ENCODE measurements at regions not wholly inside any gene's neighbourhood (a gene's known extent, or its start where the extent isn't known, plus 50 kb on each side); places are given as distances from the start of the nearest gene placed in this dataset.

DNA sequence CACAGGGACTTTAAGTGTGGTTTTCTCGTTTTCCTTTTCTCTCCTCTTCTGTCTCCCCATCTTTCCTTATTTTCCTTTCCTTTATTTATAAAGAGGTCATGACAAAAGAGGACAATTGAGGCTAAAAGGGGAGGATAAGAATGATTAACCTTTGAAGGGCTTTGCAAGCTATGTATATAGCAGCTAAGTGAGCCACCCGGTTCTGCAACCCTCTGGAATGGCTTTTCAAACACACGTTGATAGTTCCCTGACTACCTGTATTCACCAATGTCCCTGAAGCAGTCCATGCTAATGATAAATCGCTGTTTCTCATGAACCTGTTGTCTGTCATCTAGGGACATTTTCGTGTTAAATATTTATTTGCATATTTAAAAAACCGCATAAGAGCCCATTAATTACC, 124.4 kb upstream of the RALGAPA2 start:
- no peak for DNase-seq (ENCODE audit: unreplicated experiment)
- H3K9me3 Mint-ChIP-seq (ENCODE audit: unreplicated experiment) = no peaks in the 10 kb centered on the region
- BruUV-seq (replicated peaks) = no TSS peak
- POLR2A ChIA-PET = interaction anchor here (0.7 to 1.9 kb wide), 3 partner anchors 290 to 779 kb away, joined by 3 to 6 read pairs (median 4); partner anchors contain the start of gene KIZ
- TF ChIP-seq, protein P1, sequence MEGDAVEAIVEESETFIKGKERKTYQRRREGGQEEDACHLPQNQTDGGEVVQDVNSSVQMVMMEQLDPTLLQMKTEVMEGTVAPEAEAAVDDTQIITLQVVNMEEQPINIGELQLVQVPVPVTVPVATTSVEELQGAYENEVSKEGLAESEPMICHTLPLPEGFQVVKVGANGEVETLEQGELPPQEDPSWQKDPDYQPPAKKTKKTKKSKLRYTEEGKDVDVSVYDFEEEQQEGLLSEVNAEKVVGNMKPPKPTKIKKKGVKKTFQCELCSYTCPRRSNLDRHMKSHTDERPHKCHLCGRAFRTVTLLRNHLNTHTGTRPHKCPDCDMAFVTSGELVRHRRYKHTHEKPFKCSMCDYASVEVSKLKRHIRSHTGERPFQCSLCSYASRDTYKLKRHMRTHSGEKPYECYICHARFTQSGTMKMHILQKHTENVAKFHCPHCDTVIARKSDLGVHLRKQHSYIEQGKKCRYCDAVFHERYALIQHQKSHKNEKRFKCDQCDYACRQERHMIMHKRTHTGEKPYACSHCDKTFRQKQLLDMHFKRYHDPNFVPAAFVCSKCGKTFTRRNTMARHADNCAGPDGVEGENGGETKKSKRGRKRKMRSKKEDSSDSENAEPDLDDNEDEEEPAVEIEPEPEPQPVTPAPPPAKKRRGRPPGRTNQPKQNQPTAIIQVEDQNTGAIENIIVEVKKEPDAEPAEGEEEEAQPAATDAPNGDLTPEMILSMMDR (IDR thresholded peaks at IDR 0.05; ENCODE audit: unreplicated experiment) = no peak
- no peaks in the 10 kb centered on the region for H3K36me3 Mint-ChIP-seq (ENCODE audit: insufficient read depth, unreplicated experiment)
- no peaks in the 10 kb centered on the region for H3K4me1 Mint-ChIP-seq (ENCODE audit: insufficient read depth, unreplicated experiment)
- no peak overlapping the region for H3K4me3 Mint-ChIP-seq (ENCODE audit: unreplicated experiment)
- CTCF ChIA-PET = interaction anchor here (0.6 to 9.1 kb wide), 67 partner anchors 9 to 1914 kb away, joined by 3 to 171 read pairs (median 5); partner anchors contain the start of gene KIZ
- intact Hi-C loops (cut with micrococcal nuclease) = loop anchor here (1.0 to 10.0 kb wide), 5 partner anchors 399 to 1478 kb away; no protein-coding TSS in a partner anchor
- H3K27ac Mint-ChIP-seq (ENCODE audit: low read depth, unreplicated experiment) = no peak overlapping the region
- H3K27me3 Mint-ChIP-seq (ENCODE audit: insufficient read depth, unreplicated experiment) = peaks cover 17% of the 10 kb centered on the region

DNA sequence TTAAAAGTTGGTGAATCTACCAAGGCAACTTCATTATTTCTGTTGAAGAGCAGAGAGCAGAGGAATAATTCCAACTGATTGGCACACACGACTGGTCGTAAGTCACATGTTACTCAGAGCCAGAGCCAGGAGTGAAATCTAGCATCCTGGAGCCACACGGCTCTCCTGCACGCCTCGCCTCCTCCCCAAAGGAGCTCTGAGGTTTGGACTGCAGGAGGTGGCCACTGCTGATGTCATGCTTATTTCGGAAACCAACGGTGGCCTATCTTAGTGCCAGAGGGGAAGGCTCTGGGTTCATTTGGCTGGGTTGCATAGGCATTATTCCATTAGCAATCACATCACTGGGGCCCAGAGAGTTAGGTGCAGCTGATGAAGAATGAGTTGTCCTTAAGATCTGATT, 123.5 kb upstream of the RALGAPA2 start:
- H3K4me3 Mint-ChIP-seq (ENCODE audit: unreplicated experiment) = no peak overlapping the region
- intact Hi-C loops (cut with micrococcal nuclease) = loop anchor here (2.0 to 10.0 kb wide), 2 partner anchors 779 to 1479 kb away; no protein-coding TSS in a partner anchor
- H3K4me1 Mint-ChIP-seq (ENCODE audit: insufficient read depth, unreplicated experiment) = no peaks in the 10 kb centered on the region
- H3K27ac Mint-ChIP-seq (ENCODE audit: low read depth, unreplicated experiment) = no peak overlapping the region
- H3K27me3 Mint-ChIP-seq (ENCODE audit: insufficient read depth, unreplicated experiment) = peaks cover 17% of the 10 kb centered on the region
- CTCF ChIA-PET = interaction anchor here (0.6 to 9.1 kb wide), 29 partner anchors 10 to 811 kb away, joined by 3 to 171 read pairs (median 6); no protein-coding TSS in a partner anchor
- POLR2A ChIA-PET = interaction anchor here (0.7 to 1.9 kb wide), 3 partner anchors 16 to 779 kb away, joined by 3 to 6 read pairs (median 3); partner anchors contain the start of gene KIZ
- no peak for DNase-seq (ENCODE audit: unreplicated experiment)
- no peaks in the 10 kb centered on the region for H3K9me3 Mint-ChIP-seq (ENCODE audit: unreplicated experiment)
- no TSS peak for BruUV-seq (replicated peaks)
- TF ChIP-seq, protein P1 (IDR thresholded peaks at IDR 0.05; ENCODE audit: unreplicated experiment) = no peak
- H3K36me3 Mint-ChIP-seq (ENCODE audit: insufficient read depth, unreplicated experiment) = no peaks in the 10 kb centered on the region

DNA sequence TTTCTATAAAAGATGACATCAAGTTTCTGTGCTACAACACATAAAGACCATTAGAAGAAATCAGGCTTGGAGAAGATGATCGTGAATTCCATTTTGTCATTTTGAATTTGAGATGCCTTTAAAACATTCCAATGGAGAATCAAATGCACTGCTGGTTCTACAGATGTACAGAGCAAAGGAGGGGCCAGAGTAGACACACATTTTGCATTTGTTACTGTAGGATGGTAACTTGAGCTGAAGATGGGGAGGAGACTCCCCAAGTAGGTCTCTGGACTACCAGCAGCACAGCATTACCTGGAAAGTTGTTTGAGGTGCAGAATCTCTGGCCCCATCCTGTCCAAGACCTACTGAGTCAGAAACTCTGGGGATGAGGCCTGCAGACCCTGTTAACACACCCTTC, 121.6 kb upstream of the RALGAPA2 start:
- intact Hi-C loops (cut with micrococcal nuclease) = loop anchor here (10.0 kb wide), 1 partner anchor 1481 kb away; no protein-coding TSS in a partner anchor
- Mint-ChIP-seq H3K27ac (ENCODE audit: low read depth, unreplicated experiment) (no peak overlapping the region), H3K4me1 (ENCODE audit: insufficient read depth, unreplicated experiment) (no peaks in the 10 kb centered on the region), H3K36me3 (ENCODE audit: insufficient read depth, unreplicated experiment) (no peaks in the 10 kb centered on the region), H3K9me3 (ENCODE audit: unreplicated experiment) (no peaks in the 10 kb centered on the region), H3K4me3 (ENCODE audit: unreplicated experiment) (no peak overlapping the region), H3K27me3 (ENCODE audit: insufficient read depth, unreplicated experiment) (peaks cover 17% of the 10 kb centered on the region)
- ChIA-PET POLR2A (interaction anchor here (0.7 kb wide), 1 partner anchor 381 kb away, joined by 4 read pairs; no protein-coding TSS in a partner anchor), CTCF (interaction anchor here (0.5 to 9.1 kb wide), 13 partner anchors 11 to 781 kb away, joined by 3 to 171 read pairs (median 25); no protein-coding TSS in a partner anchor)
- BruUV-seq (replicated peaks) = no TSS peak
- TF ChIP-seq, protein P1 (IDR thresholded peaks at IDR 0.05; ENCODE audit: unreplicated experiment) = no peak
- DNase-seq (ENCODE audit: unreplicated experiment) = no peak

DNA sequence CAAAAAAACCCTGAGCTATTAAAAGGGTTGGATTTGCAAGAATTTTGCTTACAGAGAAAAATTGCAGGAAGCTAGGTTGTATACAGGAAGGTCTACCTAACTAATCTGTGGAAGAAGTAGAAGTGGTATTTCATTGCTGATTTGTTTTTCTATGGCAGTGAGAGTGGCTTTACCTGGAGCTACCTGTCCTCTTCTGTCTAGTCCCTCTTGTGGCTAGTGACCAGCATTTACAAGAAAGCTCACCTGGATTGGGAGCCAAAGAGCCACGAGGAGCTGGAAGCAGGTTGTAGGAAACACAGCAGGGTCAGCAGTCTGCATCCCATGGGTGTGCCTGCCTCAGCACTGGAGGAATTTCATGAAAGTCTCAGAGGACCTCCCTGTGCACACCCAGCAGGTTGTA, 120.3 kb upstream of the RALGAPA2 start:
- Mint-ChIP-seq H3K4me3 (ENCODE audit: unreplicated experiment) (no peak overlapping the region), H3K4me1 (ENCODE audit: insufficient read depth, unreplicated experiment) (no peaks in the 10 kb centered on the region), H3K27me3 (ENCODE audit: insufficient read depth, unreplicated experiment) (peaks cover 17% of the 10 kb centered on the region), H3K9me3 (ENCODE audit: unreplicated experiment) (no peaks in the 10 kb centered on the region), H3K27ac (ENCODE audit: low read depth, unreplicated experiment) (no peak overlapping the region), H3K36me3 (ENCODE audit: insufficient read depth, unreplicated experiment) (no peaks in the 10 kb centered on the region)
- TF ChIP-seq, protein P1 (IDR thresholded peaks at IDR 0.05; ENCODE audit: unreplicated experiment) = no peak
- DNase-seq (ENCODE audit: unreplicated experiment) = no peak
- ChIA-PET CTCF (interaction anchor here (0.6 to 8.7 kb wide), 14 partner anchors 9 to 739 kb away, joined by 3 to 146 read pairs (median 5); partner anchors contain the start of gene RALGAPA2), POLR2A (interaction anchor here (1.3 to 1.7 kb wide), 2 partner anchors 8 to 11 kb away, joined by 3 to 5 read pairs; no protein-coding TSS in a partner anchor)
- no TSS peak for BruUV-seq (replicated peaks)
- intact Hi-C loops (cut with micrococcal nuclease) = loop anchor here (10.0 kb wide), 1 partner anchor 1482 kb away; no protein-coding TSS in a partner anchor
